Activated naive CD8-positive, alpha-beta T cell treated with anti-CD3 and anti-CD28 coated beads, Interleukin-2, amount 10 ng/mL, durations not matched to agents 7 days and 5 days (primary cell): ENCODE measurements at regions not wholly inside any gene's neighbourhood (a gene's known extent, or its start where the extent isn't known, plus 50 kb on each side); places are given as distances from the start of the nearest gene placed in this dataset.

Experiments
- ATAC-seq: fragments of 150-1000 bp; cut with Tn5 transposase; one replicate; pipeline ENCODE4 v1.10.0; 2021; ENCODE audit warnings: low read depth, moderate library complexity
- POLR2A ChIA-PET: fragments of 350-600 bp; sonication (Branson Sonifier 250); formaldehyde crosslinking; loops from one replicate; lab custom pipeline; 2021; ENCODE audit warnings: antibody characterized with exemption; lab: Charles Lee
- DNase-seq: peaks from one replicate; pipeline ENCODE4 v3.0.0; 2021
- H3K27ac Mint-ChIP-seq: one replicate; pipeline ENCODE4 v1.8.0; 2022; ENCODE audit warnings: mild to moderate bottlenecking, mixed read lengths
- H3K27me3 Mint-ChIP-seq: one replicate; pipeline ENCODE4 v1.8.0; 2022; ENCODE audit warnings: mild to moderate bottlenecking, moderate library complexity, mixed read lengths
- H3K36me3 Mint-ChIP-seq: one replicate; pipeline ENCODE4 v1.8.0; 2021; ENCODE audit warnings: mild to moderate bottlenecking, mixed read lengths
- H3K4me1 Mint-ChIP-seq: one replicate; pipeline ENCODE4 v1.8.0; 2021; ENCODE audit warnings: mixed read lengths
- H3K4me3 Mint-ChIP-seq: one replicate; pipeline ENCODE4 v1.8.0; 2022; ENCODE audit warnings: mild to moderate bottlenecking, moderate library complexity, mixed read lengths
- H3K9me3 Mint-ChIP-seq: one replicate; pipeline ENCODE4 v1.8.0; 2021; ENCODE audit warnings: mixed read lengths

GRCh38 chr2:120817136-120817955, 81.7 kb downstream of the GLI2 start:
- ATAC-seq = no peak
- no peaks in the 10 kb centered on the region for H3K27me3 Mint-ChIP-seq
- H3K9me3 Mint-ChIP-seq = no peaks in the 10 kb centered on the region
- H3K27ac Mint-ChIP-seq = no peak overlapping the region
- no peak overlapping the region for H3K4me3 Mint-ChIP-seq
- DNase-seq = no peak
- H3K4me1 Mint-ChIP-seq = no peaks in the 10 kb centered on the region
- POLR2A ChIA-PET = no interaction called here
- no peaks in the 10 kb centered on the region for H3K36me3 Mint-ChIP-seq

- ATAC-seq (no peak), DNase-seq (no peak)
- H3K27ac Mint-ChIP-seq = no peak overlapping the region
- H3K4me1 Mint-ChIP-seq = no peaks in the 10 kb centered on the region
- no peak overlapping the region for H3K4me3 Mint-ChIP-seq
- POLR2A ChIA-PET = no interaction called here
- H3K27me3 Mint-ChIP-seq = no peaks in the 10 kb centered on the region
- no peaks in the 10 kb centered on the region for H3K36me3 Mint-ChIP-seq
- no peaks in the 10 kb centered on the region for H3K9me3 Mint-ChIP-seq
These were observed 82.3 kb downstream of the GLI2 start for GRCh38 chr2:120817956-120818325.

- H3K4me1 Mint-ChIP-seq = no peaks in the 10 kb centered on the region
- ATAC-seq = no peak
These were observed 82.8 kb downstream of the GLI2 start for GRCh38 chr2:120818441-120818920.

GRCh38 chr2:120819720-120820210, 84.1 kb downstream of the GLI2 start:
- no peaks in the 10 kb centered on the region for H3K27me3 Mint-ChIP-seq
- POLR2A ChIA-PET = no interaction called here
- H3K9me3 Mint-ChIP-seq = no peaks in the 10 kb centered on the region
- H3K36me3 Mint-ChIP-seq = no peaks in the 10 kb centered on the region
- DNase-seq (no peak), ATAC-seq (no peak)
- H3K27ac Mint-ChIP-seq = no peak overlapping the region
- H3K4me3 Mint-ChIP-seq = no peak overlapping the region
- H3K4me1 Mint-ChIP-seq = no peaks in the 10 kb centered on the region

More at GRCh38 chr2:120818441-120818920, 82.8 kb downstream of the GLI2 start:
- DNase-seq = no peak
- Mint-ChIP-seq H3K4me3 (no peak overlapping the region), H3K36me3 (no peaks in the 10 kb centered on the region), H3K9me3 (no peaks in the 10 kb centered on the region), H3K27me3 (no peaks in the 10 kb centered on the region), H3K27ac (no peak overlapping the region)
- POLR2A ChIA-PET = interaction anchor here (0.6 kb wide), 1 partner anchor 64 kb away, joined by 3 read pairs; no protein-coding TSS in a partner anchor

GRCh38 chr2:120820263-120820952, 84.7 kb downstream of the GLI2 start:
- DNase-seq = no peak
- H3K36me3 Mint-ChIP-seq = no peaks in the 10 kb centered on the region
- POLR2A ChIA-PET = no interaction called here
- no peak for ATAC-seq
- H3K9me3 Mint-ChIP-seq = no peaks in the 10 kb centered on the region
- no peak overlapping the region for H3K27ac Mint-ChIP-seq
- H3K4me1 Mint-ChIP-seq = no peaks in the 10 kb centered on the region
- no peak overlapping the region for H3K4me3 Mint-ChIP-seq
- no peaks in the 10 kb centered on the region for H3K27me3 Mint-ChIP-seq

GRCh38 chr2:120820953-120821279, 85.2 kb downstream of the GLI2 start:
- no peak overlapping the region for H3K4me3 Mint-ChIP-seq
- no peak for ATAC-seq
- no peak overlapping the region for H3K27ac Mint-ChIP-seq
- H3K4me1 Mint-ChIP-seq = no peaks in the 10 kb centered on the region
- no peaks in the 10 kb centered on the region for H3K9me3 Mint-ChIP-seq
- DNase-seq = no peak
- POLR2A ChIA-PET = no interaction called here
- H3K36me3 Mint-ChIP-seq = no peaks in the 10 kb centered on the region
- no peaks in the 10 kb centered on the region for H3K27me3 Mint-ChIP-seq

GRCh38 chr2:120821446-120822160, 85.9 kb downstream of the GLI2 start:
- DNase-seq (no peak), ATAC-seq (no peak)
- Mint-ChIP-seq H3K9me3 (no peaks in the 10 kb centered on the region), H3K27me3 (no peaks in the 10 kb centered on the region), H3K4me3 (no peak overlapping the region), H3K4me1 (no peaks in the 10 kb centered on the region), H3K27ac (no peak overlapping the region), H3K36me3 (no peaks in the 10 kb centered on the region)
- POLR2A ChIA-PET = no interaction called here

- no peak overlapping the region for H3K4me3 Mint-ChIP-seq
- no peaks in the 10 kb centered on the region for H3K9me3 Mint-ChIP-seq
- no peaks in the 10 kb centered on the region for H3K36me3 Mint-ChIP-seq
- H3K27me3 Mint-ChIP-seq = no peaks in the 10 kb centered on the region
- ATAC-seq = no peak
- no peak for DNase-seq
- H3K27ac Mint-ChIP-seq = no peak overlapping the region
- POLR2A ChIA-PET = no interaction called here
- no peaks in the 10 kb centered on the region for H3K4me1 Mint-ChIP-seq
These were observed 87.3 kb downstream of the GLI2 start for GRCh38 chr2:120822933-120823332.

- DNase-seq = no peak
- H3K4me3 Mint-ChIP-seq = no peak overlapping the region
- POLR2A ChIA-PET = no interaction called here
- H3K4me1 Mint-ChIP-seq = no peaks in the 10 kb centered on the region
- no peaks in the 10 kb centered on the region for H3K27me3 Mint-ChIP-seq
- H3K9me3 Mint-ChIP-seq = no peaks in the 10 kb centered on the region
- H3K36me3 Mint-ChIP-seq = no peaks in the 10 kb centered on the region
- H3K27ac Mint-ChIP-seq = no peak overlapping the region
- no peak for ATAC-seq
These were observed 87.9 kb downstream of the GLI2 start for GRCh38 chr2:120823551-120823950.

- POLR2A ChIA-PET = no interaction called here
- H3K36me3 Mint-ChIP-seq = no peaks in the 10 kb centered on the region
- no peak overlapping the region for H3K27ac Mint-ChIP-seq
- no peak for DNase-seq
- ATAC-seq = no peak
- H3K27me3 Mint-ChIP-seq = no peaks in the 10 kb centered on the region
- H3K9me3 Mint-ChIP-seq = no peaks in the 10 kb centered on the region
- no peaks in the 10 kb centered on the region for H3K4me1 Mint-ChIP-seq
- no peak overlapping the region for H3K4me3 Mint-ChIP-seq
These were observed 88.6 kb downstream of the GLI2 start for GRCh38 chr2:120824246-120824645.

- no peak for DNase-seq
- H3K27me3 Mint-ChIP-seq = no peaks in the 10 kb centered on the region
- no peak for ATAC-seq
- no peak overlapping the region for H3K27ac Mint-ChIP-seq
- no peaks in the 10 kb centered on the region for H3K4me1 Mint-ChIP-seq
- no peaks in the 10 kb centered on the region for H3K36me3 Mint-ChIP-seq
- H3K4me3 Mint-ChIP-seq = no peak overlapping the region
- H3K9me3 Mint-ChIP-seq = no peaks in the 10 kb centered on the region
- POLR2A ChIA-PET = no interaction called here
These were observed 89.9 kb downstream of the GLI2 start for GRCh38 chr2:120825370-120826259.

- Mint-ChIP-seq H3K4me1 (no peaks in the 10 kb centered on the region), H3K36me3 (no peaks in the 10 kb centered on the region), H3K9me3 (no peaks in the 10 kb centered on the region), H3K4me3 (no peak overlapping the region), H3K27ac (no peak overlapping the region), H3K27me3 (no peaks in the 10 kb centered on the region)
- DNase-seq (no peak), ATAC-seq (no peak)
- POLR2A ChIA-PET = no interaction called here
These were observed 90.6 kb downstream of the GLI2 start for GRCh38 chr2:120826260-120826648.
